ENCODE measurements at regions not wholly inside any gene's neighbourhood (a gene's known extent, or its start where the extent isn't known, plus 50 kb on each side); places are given as distances from the start of the nearest gene placed in this dataset.

DNA sequence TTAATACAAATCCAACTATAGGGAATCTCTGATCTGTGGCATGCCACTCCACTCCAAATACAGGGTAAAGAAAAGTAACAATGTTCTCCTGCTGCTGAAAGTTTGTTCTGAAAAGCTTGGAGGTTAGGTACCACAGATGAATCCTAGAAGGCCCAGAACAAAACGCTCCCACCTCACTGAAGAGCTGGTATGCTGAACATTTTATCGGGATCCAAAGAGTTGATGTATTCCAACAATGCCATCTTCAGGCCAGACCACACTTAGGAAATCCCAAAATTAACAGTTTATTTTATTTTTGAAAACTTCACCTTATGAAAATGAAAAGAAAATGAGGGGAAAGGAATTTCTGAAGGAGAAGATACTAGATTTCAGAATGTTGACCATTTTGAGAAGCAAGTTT, 145.1 kb upstream of the CDH19 start:
- TF ChIP-seq, protein P1, sequence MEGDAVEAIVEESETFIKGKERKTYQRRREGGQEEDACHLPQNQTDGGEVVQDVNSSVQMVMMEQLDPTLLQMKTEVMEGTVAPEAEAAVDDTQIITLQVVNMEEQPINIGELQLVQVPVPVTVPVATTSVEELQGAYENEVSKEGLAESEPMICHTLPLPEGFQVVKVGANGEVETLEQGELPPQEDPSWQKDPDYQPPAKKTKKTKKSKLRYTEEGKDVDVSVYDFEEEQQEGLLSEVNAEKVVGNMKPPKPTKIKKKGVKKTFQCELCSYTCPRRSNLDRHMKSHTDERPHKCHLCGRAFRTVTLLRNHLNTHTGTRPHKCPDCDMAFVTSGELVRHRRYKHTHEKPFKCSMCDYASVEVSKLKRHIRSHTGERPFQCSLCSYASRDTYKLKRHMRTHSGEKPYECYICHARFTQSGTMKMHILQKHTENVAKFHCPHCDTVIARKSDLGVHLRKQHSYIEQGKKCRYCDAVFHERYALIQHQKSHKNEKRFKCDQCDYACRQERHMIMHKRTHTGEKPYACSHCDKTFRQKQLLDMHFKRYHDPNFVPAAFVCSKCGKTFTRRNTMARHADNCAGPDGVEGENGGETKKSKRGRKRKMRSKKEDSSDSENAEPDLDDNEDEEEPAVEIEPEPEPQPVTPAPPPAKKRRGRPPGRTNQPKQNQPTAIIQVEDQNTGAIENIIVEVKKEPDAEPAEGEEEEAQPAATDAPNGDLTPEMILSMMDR (IDR thresholded peaks at IDR 0.05; ENCODE audit: low read length): no peak
- TF ChIP-seq EZH2 (IDR thresholded peaks at IDR 0.05; ENCODE audit: borderline replicate concordance, low read length): no peak

DNA sequence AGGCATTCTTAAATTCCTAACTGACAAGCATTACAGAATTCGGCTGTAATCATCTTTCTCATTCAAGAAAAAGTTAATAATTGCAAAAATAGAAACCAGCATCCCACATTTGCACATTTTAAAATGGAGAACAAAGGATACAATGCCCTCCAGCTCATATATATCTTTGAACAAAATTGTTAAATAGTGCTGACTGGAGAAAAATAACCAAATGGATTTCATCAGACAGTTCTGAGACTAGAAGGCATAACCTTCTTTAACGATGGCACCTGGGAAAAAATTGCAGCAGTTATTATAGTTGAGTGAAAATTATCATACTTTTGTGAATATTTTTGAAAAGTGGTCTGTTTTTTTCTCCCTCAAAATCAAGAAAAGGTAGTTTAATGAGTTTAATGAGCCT, 138.9 kb upstream of the CDH19 start:
- Histone ChIP-seq H3K4me1 (ENCODE audit: insufficient read depth, low read length, severe bottlenecking) (no peaks in the 10 kb centered on the region), H3K27me3 (ENCODE audit: insufficient read depth, low read length) (no peaks in the 10 kb centered on the region), H3K4me3 (ENCODE audit: low read depth, low read length, poor library complexity, severe bottlenecking) (no peak overlapping the region), H3K9me3 (ENCODE audit: low read length) (no peaks in the 10 kb centered on the region), H3K4me2 (ENCODE audit: low read length) (no peak overlapping the region), H4K20me1 (ENCODE audit: insufficient read depth, low read length) (no peaks in the 10 kb centered on the region), H3F3A (ENCODE audit: insufficient read depth, low read length) (no peaks in the 10 kb centered on the region), H3K27ac (ENCODE audit: low read depth, low read length, poor library complexity, severe bottlenecking) (no peak overlapping the region), H3K9me2 (ENCODE audit: low read depth, low read length) (no peaks in the 10 kb centered on the region), H3K79me2 (ENCODE audit: insufficient read depth, low read length) (no peaks in the 10 kb centered on the region), H2AFZ (ENCODE audit: low read length) (no peak overlapping the region), H3K9ac (ENCODE audit: low read length) (no peak overlapping the region), H3K36me3 (ENCODE audit: insufficient read depth, low read length) (no peaks in the 10 kb centered on the region)
- no peak for TF ChIP-seq EZH2 (IDR thresholded peaks at IDR 0.05; ENCODE audit: borderline replicate concordance, low read length)
- TF ChIP-seq, protein P1 (IDR thresholded peaks at IDR 0.05; ENCODE audit: low read length): no peak

More for the DNA sequence above, 145.1 kb upstream of the CDH19 start:
- Histone ChIP-seq H3K4me1 (ENCODE audit: insufficient read depth, low read length, severe bottlenecking) (no peaks in the 10 kb centered on the region), H3K4me3 (ENCODE audit: low read depth, low read length, poor library complexity, severe bottlenecking) (no peak overlapping the region), H3K36me3 (ENCODE audit: insufficient read depth, low read length) (no peaks in the 10 kb centered on the region), H3F3A (ENCODE audit: insufficient read depth, low read length) (no peaks in the 10 kb centered on the region), H4K20me1 (ENCODE audit: insufficient read depth, low read length) (no peaks in the 10 kb centered on the region), H3K27ac (ENCODE audit: low read depth, low read length, poor library complexity, severe bottlenecking) (no peak overlapping the region), H3K27me3 (ENCODE audit: insufficient read depth, low read length) (no peaks in the 10 kb centered on the region), H3K4me2 (ENCODE audit: low read length) (no peak overlapping the region), H3K79me2 (ENCODE audit: insufficient read depth, low read length) (no peaks in the 10 kb centered on the region), H3K9me2 (ENCODE audit: low read depth, low read length) (no peaks in the 10 kb centered on the region), H3K9me3 (ENCODE audit: low read length) (no peaks in the 10 kb centered on the region), H3K9ac (ENCODE audit: low read length) (no peak overlapping the region), H2AFZ (ENCODE audit: low read length) (no peak overlapping the region)

DNA sequence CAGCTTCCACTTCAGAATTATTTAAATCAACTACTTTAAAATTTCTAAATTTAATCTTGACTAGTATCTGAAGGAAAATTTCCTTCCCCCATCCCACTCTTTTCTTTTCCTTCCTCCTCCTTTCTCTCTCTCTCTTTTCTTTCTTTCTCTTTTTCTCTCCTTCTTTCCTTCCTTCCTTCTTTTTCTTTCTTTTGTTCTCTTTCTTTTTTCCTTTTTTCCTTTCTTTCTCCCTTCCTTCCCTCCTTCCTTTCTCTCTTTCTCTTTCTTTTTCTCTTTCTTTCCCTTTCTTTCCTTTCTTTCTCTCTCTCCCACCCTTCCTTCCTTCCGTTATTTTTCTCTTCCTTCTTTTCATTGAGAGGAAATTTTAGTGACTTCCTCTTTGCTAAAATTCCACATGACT, 132.0 kb upstream of the CDH19 start:
- Histone ChIP-seq H3F3A (ENCODE audit: insufficient read depth, low read length) (no peaks in the 10 kb centered on the region), H3K79me2 (ENCODE audit: insufficient read depth, low read length) (no peaks in the 10 kb centered on the region), H2AFZ (ENCODE audit: low read length) (no peak overlapping the region), H3K9ac (ENCODE audit: low read length) (no peak overlapping the region), H3K4me2 (ENCODE audit: low read length) (no peak overlapping the region), H3K4me3 (ENCODE audit: low read depth, low read length, poor library complexity, severe bottlenecking) (no peak overlapping the region), H3K9me3 (ENCODE audit: low read length) (no peaks in the 10 kb centered on the region), H3K4me1 (ENCODE audit: insufficient read depth, low read length, severe bottlenecking) (no peaks in the 10 kb centered on the region), H3K27me3 (ENCODE audit: insufficient read depth, low read length) (no peaks in the 10 kb centered on the region), H3K27ac (ENCODE audit: low read depth, low read length, poor library complexity, severe bottlenecking) (no peak overlapping the region), H3K36me3 (ENCODE audit: insufficient read depth, low read length) (no peaks in the 10 kb centered on the region), H4K20me1 (ENCODE audit: insufficient read depth, low read length) (no peaks in the 10 kb centered on the region), H3K9me2 (ENCODE audit: low read depth, low read length) (no peaks in the 10 kb centered on the region)
- no peak for TF ChIP-seq EZH2 (IDR thresholded peaks at IDR 0.05; ENCODE audit: borderline replicate concordance, low read length)
- TF ChIP-seq, protein P1 (IDR thresholded peaks at IDR 0.05; ENCODE audit: low read length): no peak
